GM23338 (cell line): ENCODE measurements at regions not wholly inside any gene's neighbourhood (a gene's known extent, or its start where the extent isn't known, plus 50 kb on each side); places are given as distances from the start of the nearest gene placed in this dataset.

Experiments used
- EZH2 ChIP-seq: fragments of 200-600 bp; sonication (generic); IDR thresholded peaks from one replicate; pipeline ENCODE4 v1.8.0; 2017; ENCODE audit warnings: antibody characterized with exemption, mild to moderate bottlenecking, low read depth; ENCODE audit not compliant: unreplicated experiment
- EZH2phosphoT487 ChIP-seq: fragments of 200-600 bp; sonication (generic); IDR thresholded peaks from one replicate; pipeline ENCODE4 v1.8.1; 2018; ENCODE audit warnings: antibody characterized with exemption; ENCODE audit not compliant: unreplicated experiment
- JUNB ChIP-seq: IDR thresholded peaks from one replicate; pipeline ENCODE4 v1.6.1; 2016; ENCODE audit warnings: antibody characterized with exemption; ENCODE audit not compliant: unreplicated experiment
- POLR2AphosphoS5 ChIP-seq: IDR thresholded peaks from 2 replicates; pipeline ENCODE4 v1.6.1; 2016; ENCODE audit warnings: antibody characterized with exemption, low read depth
- STAT1 ChIP-seq: IDR thresholded peaks from one replicate; pipeline ENCODE4 v1.6.1; 2016; ENCODE audit warnings: antibody characterized with exemption; ENCODE audit not compliant: unreplicated experiment
- ZNF331 ChIP-seq: fragments of 250-450 bp; sonication (Bioruptor Pico); IDR thresholded peaks from 2 replicates; pipeline ENCODE4 v1.5.0; 2020; ENCODE audit warnings: low read depth, mild to moderate bottlenecking, moderate library complexity
- TF ChIP-seq, protein P1 (sequence below), 2 experiments: fragments of 200-600 bp in 1 of 2; sonication (generic) in 1 of 2; conservative IDR thresholded peaks; 2 replicates each; pipeline versions ENCODE4 v1.5.1 to v1.6.1; 2016 to 2017; ENCODE audit warnings: antibody characterized with exemption in 2 of 2, low read depth in 2 of 2, mild to moderate bottlenecking in 2 of 2, moderate library complexity in 1 of 2
- TF ChIP-seq, protein P2 (sequence below): IDR thresholded peaks from 2 replicates; pipeline ENCODE4 v1.6.1; 2016; ENCODE audit warnings: antibody characterized with exemption
- TF ChIP-seq, protein P3 (sequence below): IDR thresholded peaks from one replicate; pipeline ENCODE4 v1.6.1; 2018; ENCODE audit warnings: antibody characterized with exemption; ENCODE audit not compliant: unreplicated experiment

- TF ChIP-seq EZH2phosphoT487 = no peak
- TF ChIP-seq, protein P1, sequence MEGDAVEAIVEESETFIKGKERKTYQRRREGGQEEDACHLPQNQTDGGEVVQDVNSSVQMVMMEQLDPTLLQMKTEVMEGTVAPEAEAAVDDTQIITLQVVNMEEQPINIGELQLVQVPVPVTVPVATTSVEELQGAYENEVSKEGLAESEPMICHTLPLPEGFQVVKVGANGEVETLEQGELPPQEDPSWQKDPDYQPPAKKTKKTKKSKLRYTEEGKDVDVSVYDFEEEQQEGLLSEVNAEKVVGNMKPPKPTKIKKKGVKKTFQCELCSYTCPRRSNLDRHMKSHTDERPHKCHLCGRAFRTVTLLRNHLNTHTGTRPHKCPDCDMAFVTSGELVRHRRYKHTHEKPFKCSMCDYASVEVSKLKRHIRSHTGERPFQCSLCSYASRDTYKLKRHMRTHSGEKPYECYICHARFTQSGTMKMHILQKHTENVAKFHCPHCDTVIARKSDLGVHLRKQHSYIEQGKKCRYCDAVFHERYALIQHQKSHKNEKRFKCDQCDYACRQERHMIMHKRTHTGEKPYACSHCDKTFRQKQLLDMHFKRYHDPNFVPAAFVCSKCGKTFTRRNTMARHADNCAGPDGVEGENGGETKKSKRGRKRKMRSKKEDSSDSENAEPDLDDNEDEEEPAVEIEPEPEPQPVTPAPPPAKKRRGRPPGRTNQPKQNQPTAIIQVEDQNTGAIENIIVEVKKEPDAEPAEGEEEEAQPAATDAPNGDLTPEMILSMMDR (conservative IDR thresholded peaks at IDR 0.05; ENCODE audit: low read depth in 2 of 2) = no peak
- TF ChIP-seq, protein P2, sequence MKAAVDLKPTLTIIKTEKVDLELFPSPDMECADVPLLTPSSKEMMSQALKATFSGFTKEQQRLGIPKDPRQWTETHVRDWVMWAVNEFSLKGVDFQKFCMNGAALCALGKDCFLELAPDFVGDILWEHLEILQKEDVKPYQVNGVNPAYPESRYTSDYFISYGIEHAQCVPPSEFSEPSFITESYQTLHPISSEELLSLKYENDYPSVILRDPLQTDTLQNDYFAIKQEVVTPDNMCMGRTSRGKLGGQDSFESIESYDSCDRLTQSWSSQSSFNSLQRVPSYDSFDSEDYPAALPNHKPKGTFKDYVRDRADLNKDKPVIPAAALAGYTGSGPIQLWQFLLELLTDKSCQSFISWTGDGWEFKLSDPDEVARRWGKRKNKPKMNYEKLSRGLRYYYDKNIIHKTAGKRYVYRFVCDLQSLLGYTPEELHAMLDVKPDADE = no peak
- no peak for TF ChIP-seq ZNF331
- TF ChIP-seq EZH2 = no peak
- TF ChIP-seq, protein P3, sequence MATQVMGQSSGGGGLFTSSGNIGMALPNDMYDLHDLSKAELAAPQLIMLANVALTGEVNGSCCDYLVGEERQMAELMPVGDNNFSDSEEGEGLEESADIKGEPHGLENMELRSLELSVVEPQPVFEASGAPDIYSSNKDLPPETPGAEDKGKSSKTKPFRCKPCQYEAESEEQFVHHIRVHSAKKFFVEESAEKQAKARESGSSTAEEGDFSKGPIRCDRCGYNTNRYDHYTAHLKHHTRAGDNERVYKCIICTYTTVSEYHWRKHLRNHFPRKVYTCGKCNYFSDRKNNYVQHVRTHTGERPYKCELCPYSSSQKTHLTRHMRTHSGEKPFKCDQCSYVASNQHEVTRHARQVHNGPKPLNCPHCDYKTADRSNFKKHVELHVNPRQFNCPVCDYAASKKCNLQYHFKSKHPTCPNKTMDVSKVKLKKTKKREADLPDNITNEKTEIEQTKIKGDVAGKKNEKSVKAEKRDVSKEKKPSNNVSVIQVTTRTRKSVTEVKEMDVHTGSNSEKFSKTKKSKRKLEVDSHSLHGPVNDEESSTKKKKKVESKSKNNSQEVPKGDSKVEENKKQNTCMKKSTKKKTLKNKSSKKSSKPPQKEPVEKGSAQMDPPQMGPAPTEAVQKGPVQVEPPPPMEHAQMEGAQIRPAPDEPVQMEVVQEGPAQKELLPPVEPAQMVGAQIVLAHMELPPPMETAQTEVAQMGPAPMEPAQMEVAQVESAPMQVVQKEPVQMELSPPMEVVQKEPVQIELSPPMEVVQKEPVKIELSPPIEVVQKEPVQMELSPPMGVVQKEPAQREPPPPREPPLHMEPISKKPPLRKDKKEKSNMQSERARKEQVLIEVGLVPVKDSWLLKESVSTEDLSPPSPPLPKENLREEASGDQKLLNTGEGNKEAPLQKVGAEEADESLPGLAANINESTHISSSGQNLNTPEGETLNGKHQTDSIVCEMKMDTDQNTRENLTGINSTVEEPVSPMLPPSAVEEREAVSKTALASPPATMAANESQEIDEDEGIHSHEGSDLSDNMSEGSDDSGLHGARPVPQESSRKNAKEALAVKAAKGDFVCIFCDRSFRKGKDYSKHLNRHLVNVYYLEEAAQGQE = no peak
- no peak for TF ChIP-seq POLR2AphosphoS5
- no peak for TF ChIP-seq STAT1
- no peak for TF ChIP-seq JUNB
Measured at GRCh38 chr5:66540078-66540477, 56.1 kb upstream of the MAST4 start.
